Kidney tubule cell (primary cell): ENCODE measurements at regions not wholly inside any gene's neighbourhood (a gene's known extent, or its start where the extent isn't known, plus 50 kb on each side); places are given as distances from the start of the nearest gene placed in this dataset.
A peak's percentile ranks its signal among the peaks of the same experiment; 100 is the strongest.
"Not testable (repeated sequence)": the region's sequence is repeated elsewhere in the genome, so short reads cannot be mapped to it uniquely, and the experiment has no call there.

Experiments
- DNase-seq: peaks from one replicate; pipeline ENCODE4 v3.0.0-alpha.2; 2018; ENCODE audit warnings: low spot score

DNA sequence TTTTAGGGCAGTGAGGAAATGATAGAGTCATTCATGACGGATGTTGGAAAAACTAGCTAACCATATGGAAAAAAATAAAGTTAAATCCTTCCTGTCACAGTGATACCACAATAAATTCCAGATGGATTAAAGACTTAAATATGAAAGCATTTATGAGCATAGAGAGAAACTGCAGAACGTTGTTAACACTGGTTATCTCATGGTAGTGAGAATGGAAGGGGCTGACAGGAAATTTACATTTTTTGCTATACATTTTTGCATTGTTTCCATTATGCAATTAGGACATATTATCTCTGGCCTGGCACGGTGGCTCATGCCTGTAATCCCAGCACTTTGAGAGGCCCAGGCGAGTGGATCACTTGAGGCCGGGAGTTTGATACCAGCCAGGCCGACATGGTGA lies 130.5 kb upstream of the VOPP1 start:
- DNase-seq = not testable (repeated sequence)

DNA sequence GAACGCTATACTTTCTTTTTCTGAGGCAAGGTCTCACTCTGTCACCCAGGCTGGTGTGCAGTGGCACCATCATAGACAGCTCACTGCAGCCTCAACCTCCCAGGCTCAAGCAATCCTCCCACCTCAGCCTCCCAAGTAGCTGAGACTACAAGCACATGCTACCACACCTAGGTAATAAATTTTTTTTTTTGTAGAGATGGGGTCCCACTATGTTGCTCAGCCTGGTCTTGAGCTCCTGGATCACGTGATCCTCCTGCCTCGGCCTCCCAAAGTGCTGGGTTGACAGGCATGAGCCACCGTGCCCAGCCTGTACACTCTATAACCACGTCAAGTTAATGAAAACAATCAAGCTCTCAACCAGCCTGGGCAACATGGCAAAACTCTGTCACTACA lies 127.1 kb upstream of the VOPP1 start:
- DNase-seq = not testable (repeated sequence)

DNA sequence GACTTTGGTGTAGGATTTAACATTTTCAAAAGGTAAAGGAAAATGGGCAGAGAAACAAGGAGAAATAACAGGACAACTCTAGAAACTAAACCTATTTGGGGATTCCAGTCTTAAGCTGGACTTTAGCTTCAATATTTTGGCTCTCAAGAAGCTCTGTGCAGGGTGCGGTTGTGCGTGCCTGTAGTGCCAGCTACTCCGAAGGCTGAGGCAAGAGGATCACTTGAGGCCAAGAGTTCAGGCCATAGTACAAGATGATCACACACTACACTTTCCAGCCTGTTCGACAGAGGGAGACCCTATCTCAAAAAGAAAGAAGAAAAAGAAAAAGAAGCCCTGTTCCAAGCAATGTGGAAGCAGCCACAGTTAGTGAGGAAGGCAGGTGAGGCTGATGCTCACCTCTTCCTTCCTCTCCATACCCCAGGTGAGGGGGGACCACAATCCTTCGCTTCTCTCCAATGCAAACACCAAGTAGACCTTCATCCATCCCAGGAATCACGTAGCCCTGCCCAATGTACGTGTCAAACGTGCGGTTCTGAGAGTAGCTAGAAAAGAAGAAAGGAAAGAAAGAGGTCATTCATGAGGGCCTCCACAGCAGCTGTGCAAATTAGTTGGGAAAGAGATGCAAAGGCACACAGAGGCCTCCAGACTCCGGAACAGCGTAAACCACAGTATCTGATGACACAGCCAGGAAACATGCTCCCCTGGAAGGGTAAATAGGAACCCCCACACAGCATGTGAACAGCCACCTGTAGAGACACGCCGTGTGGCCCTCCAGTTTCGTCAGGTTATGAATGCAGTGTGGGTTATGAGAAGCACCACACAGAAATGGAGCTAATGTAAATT lies 126.5 kb upstream of the VOPP1 start:
- peak; percentile 84 for DNase-seq

GRCh38 chr7:55695893-55696701 lies 123.8 kb upstream of the VOPP1 start:
- DNase-seq = peak; percentile 9

DNA sequence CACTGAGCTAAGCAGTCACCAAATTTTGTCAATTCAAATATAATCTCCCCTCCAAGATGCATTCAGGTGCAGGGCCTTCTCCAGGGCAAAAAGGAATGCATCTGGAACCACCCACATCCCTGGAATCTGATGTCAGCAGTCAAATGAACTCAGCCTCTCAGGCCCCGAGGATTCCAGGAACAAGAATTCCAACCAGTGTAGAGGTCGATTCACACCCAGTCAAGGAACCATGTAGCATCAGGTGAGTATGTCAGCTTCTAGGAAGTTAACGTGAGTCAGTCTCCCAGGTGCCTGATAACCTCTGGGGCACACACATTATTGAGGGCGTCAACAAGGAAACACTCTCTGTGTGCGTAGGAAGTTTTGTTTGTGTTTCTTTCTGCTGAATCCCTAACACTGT lies 122.2 kb upstream of the VOPP1 start:
- DNase-seq = peak; percentile 84

DNA sequence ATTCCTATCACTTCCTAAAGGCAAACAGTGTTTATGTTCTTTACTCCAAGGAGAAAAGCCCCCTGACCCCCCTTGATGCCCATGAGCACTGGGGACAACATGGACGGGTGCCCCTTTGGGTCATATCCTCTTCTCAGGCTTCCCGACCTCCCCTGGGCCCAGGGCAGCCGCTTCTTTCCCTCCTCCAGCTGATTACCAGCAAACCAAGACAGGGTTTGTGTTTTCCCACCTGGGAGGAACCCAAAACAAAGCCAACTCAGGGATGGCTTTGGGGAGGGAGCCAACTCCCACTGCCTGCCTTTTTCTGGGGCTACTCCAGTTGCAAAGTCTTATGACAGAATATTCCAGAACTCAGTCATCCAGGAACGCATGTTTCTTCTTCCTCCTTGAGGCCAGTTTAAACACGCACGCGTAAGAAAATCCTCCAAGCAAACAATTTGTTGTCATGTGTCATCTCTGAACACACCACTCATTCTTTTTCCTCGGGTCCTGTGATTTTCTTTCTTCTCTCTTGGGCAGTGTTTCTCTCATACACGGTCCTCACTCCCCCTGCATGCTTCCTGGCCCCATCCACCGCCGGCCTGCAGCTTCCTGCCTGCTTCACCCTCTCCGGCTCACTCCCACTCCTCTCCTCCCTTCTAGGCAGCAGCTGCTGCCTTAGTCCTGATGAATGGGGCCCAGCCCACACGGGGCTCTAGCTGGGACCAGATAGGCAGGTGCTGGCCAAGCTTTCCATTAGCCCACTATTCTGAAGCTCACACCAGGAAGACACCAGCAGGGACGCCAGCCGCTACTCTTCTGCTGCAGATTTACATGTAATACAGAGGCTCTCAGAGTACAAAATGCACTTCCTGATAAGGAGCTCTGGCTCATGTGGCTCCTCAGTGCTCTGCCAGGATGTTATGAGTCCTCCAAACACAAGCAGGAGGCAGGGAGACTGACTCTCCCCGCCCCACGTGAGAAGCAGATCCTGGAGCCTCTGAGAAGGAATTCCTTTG lies 116.7 kb upstream of the VOPP1 start:
- DNase-seq = peak; percentile 73

GRCh38 chr7:55688261-55688660 lies 116.0 kb upstream of the VOPP1 start:
- DNase-seq = not testable (repeated sequence)

GRCh38 chr7:55687252-55687651 lies 115.0 kb upstream of the VOPP1 start:
- not testable (repeated sequence) for DNase-seq

DNA sequence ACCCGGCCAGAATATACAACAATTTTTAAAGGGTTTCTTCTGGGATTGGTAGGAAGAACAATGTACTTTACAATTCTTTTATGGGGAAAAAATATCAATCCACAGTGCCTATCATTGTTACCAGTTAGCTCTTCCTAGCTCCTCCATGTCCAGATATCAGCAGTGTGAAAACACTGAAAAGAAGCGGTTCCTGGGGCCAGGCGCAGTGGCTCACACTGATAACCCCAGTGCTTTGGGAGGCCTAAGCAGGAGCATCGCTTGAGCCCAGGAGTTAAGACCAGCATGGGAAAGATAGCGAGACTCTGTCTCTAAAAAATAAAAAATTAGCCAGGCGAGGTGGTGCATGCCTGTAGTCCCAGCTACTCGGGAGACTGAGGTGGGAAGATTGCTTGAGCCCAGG lies 114.5 kb upstream of the VOPP1 start:
- not testable (repeated sequence) for DNase-seq

DNA sequence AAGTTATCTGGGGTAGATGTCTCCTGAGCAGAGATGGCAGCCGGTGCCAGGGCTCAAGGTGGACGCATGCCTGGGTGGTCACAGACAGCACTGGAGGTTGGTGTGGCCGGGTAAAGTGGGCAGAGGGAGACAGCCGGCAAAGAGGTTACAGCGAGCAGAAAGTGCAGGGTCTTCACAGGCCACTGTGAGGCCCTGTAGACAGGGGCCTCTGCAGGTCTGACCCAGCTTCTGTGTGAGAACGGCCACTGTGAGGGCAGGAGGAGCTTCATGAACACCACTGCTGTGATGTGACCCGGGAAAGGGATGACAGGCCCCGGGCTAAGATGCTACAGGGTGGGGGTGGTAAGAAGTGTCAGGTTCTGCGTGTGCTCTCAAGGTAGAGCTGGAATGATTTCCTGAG lies 111.2 kb upstream of the VOPP1 start:
- DNase-seq = not testable (repeated sequence)

DNA sequence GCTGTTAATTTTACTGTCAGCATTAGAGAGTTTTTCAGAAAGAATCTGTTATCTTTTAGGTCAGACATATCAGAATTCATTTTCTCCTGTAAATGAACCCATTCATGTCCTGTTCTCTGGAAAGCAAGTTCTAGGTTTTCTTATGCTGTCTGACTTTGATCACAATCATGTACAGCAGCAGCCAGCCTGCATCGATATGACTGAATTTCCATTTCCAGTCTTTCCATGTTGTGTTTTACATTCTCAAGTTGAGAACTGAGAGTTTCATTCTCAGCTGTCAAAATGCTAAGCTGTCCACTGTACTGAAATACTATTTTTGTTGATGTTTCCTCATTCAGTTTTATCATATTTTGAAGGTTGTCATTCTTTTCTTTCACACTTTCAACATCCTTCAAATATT lies 103.3 kb upstream of the VOPP1 start:
- not testable (repeated sequence) for DNase-seq

DNA sequence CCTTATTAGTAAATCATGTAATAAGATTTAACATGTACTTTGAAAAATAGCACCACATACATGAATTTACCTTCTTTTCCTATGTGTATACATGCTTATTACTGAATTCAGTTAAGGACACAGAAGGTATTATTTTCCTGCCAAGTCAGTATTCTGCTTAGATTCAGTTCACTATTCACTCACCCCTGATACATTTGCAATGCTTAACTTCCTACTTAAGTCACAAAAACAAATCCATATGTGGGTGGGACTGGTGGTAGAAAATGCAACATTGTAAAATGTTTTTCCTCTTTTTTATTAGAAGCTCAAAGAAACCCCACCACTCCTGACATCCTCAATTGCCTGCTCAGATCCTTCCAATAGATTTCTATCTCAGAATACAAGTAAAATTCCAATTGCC lies 101.2 kb upstream of the VOPP1 start:
- not testable (repeated sequence) for DNase-seq

DNA sequence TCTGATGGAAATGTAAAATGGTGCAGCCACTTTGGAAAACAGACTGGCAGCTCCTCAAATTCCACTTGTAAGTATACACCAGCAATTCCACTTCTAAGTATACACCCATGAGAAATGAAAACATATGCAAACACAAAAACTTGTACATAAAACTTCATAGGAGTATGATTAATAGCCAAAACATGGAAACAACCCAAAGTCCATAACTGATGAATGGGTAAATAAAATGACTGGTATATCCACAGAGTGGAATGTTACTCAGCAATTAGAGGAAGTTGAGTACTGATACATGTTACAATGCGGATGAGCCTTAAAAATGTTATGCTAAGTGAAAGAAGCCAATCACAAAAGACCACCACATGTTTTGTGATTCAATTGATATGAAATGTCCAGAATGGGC lies 99.8 kb upstream of the VOPP1 start:
- DNase-seq = not testable (repeated sequence)

DNA sequence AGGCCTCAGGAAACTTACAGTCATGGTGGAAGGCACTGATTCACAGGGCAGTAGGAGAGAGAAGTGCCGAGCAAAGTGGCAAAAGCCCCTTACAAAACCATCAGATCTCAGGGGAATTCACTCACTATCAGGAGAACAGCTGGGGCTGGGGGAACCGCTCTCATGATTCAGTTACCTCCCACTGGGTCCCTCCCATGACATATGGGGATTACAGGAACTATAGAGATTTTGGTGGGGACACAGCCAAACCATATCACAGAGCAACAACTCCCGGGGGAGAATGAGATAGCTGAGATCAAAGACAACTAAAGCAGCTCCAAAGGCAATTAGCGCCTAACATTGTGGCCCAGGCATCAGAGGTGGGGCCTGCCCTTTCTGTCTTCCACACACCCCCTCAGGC lies 85.4 kb upstream of the VOPP1 start:
- no peak for DNase-seq

DNA sequence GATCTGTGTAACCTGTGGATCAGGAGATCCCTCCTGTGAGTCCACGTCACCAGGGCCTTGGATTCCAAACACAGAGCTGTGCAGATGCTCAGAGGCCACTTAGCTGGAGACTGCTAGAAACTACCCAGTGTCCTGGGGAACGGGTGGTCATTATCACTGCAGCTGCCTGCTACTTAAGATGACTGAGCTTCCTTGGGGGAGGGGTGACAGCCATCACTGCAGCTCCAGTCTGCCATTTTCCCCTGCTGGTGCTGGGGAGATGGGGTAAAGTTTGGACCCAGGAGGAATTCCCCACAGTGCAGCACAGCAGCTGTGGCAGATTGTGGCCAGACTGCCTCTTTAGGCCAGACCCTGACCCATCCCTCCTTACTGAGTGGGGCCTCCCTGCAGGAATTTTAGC lies 78.8 kb upstream of the VOPP1 start:
- DNase-seq = no peak

DNA sequence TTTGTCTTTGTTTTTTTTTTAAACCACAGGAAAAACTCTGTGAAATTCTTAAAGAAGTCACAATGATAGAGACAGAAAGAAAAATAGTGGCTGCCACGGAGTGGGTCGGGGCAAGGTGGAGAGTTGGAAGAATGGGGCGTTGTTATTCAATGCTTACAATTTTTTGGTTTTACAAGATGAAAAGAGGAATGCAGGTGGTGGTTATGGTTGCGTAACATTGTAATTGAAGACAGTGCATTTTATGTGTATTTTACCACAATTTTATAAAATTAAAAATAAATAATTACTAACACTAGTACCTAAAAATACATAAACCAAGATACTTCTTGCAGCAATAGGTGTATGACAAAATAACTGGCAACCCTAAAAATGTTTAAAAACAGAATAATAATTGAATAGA lies 76.9 kb upstream of the VOPP1 start:
- DNase-seq = no peak

GRCh38 chr7:55644567-55644966 lies 72.3 kb upstream of the VOPP1 start:
- DNase-seq = no peak

DNA sequence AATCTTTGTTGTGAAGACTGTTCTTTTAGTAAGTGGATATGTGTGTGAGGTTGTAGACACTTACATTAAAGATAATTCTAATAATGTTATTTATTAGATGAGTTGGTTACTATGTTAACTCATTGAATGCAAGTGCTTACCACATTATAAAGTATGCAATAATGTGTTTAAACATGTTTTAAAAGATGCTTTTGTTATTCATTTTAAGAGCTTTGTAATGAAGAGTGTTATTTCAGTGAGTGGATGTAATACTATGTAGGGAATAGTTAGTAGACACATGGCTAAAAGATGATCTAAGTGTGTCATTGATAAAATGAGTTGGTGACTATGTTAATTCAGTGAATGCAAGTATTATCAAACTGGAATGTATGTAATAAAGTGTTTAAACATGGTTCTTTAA lies 70.0 kb upstream of the VOPP1 start:
- no peak for DNase-seq

DNA sequence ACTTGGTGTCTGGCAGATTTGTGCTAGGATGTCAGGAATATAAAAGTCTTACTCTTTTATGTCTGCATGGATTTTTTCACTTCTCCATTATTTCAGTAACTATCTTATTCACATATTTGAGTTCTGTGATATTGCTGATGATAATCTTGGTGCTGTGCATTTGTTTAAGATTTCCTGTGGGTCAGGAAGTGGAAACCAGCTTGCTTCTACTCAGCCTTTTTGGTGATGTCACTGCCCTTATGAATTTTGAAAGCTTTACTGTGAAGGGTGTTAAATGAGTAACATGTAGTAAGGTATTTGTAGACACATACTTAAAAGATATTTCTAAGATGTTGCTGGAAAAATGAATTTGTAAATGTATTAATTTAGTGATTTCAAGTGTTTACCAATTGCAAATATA lies 69.5 kb upstream of the VOPP1 start:
- peak; percentile 30 for DNase-seq

GRCh38 chr7:55641273-55641691 lies 69.0 kb upstream of the VOPP1 start:
- DNase-seq = peak; percentile 85

DNA sequence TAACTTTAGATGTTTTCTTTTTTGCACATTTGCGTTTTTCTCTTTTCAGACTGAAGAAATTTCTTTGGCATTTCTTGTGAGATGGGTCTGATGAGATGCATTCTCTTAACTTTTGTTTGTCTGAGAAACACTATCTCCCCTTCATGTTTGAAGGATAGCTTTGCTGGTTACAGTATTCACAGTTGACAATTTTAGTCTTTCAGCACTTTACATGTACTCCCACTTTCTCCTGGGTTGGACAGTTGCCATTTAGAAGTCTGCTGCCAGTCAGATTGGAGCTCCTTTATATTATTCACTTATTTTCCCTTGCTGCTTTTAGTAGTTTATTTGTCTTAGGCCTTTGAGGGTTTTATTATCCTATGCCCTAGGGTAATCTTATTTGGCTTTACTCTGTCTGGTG lies 67.3 kb upstream of the VOPP1 start:
- no peak for DNase-seq
